ENCODE measurements at regions not wholly inside any gene's neighbourhood (a gene's known extent, or its start where the extent isn't known, plus 50 kb on each side); places are given as distances from the start of the nearest gene placed in this dataset.
A peak's percentile ranks its signal among the peaks of the same experiment; 100 is the strongest.
"Not testable (repeated sequence)": the region's sequence is repeated elsewhere in the genome, so short reads cannot be mapped to it uniquely, and the experiment has no call there.

DNA sequence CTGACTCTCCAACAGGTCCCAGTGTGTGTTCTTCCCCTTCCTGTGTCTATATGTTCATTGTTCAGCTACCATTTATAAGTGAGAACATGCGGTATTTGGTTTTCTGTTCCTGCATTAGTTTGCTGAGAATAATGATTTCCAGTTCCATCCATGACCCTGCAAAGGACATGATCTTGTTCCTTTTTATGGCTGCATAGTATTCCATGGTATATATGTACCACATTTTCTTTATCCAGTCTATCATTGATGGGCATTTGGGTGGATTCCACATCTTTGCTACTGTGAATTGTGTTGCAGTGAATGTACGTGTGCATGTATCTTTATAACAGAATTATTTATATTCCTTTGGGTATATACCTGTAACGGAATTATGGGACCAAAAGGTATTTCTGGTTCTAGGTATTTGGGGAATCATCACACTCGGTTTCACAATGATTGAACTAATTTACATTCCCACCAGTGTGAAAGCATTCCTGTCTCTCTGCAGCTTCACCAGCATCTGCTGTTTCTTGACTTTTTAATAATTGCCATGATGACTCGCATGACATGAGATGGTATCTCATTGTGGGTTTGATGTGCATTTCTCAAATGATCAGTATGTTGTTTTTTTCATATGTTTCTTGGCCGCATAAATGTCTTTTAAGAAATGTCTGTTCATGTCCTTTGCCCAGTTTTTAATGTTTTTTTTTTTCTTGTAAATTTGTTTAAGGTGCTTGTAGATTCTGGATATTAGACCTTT lies 60.2 kb downstream of the LSMEM1 start:
- no peak overlapping the region for H3K27ac ChIP-seq
- no peaks in the 10 kb centered on the region for H3K27me3 ChIP-seq
- H3K36me3 ChIP-seq = no peaks in the 10 kb centered on the region
- no peak for DNase-seq (ENCODE audit: low spot score in 2 of 2)
- 80% methylated on average over 6 of the region's 6 CpGs for WGBS
- no peaks in the 10 kb centered on the region for H3K4me1 ChIP-seq
- H3K9me3 ChIP-seq = no peaks in the 10 kb centered on the region
- no peak for TF ChIP-seq EP300 (IDR thresholded peaks at IDR 0.05)
- TF ChIP-seq, protein P1, sequence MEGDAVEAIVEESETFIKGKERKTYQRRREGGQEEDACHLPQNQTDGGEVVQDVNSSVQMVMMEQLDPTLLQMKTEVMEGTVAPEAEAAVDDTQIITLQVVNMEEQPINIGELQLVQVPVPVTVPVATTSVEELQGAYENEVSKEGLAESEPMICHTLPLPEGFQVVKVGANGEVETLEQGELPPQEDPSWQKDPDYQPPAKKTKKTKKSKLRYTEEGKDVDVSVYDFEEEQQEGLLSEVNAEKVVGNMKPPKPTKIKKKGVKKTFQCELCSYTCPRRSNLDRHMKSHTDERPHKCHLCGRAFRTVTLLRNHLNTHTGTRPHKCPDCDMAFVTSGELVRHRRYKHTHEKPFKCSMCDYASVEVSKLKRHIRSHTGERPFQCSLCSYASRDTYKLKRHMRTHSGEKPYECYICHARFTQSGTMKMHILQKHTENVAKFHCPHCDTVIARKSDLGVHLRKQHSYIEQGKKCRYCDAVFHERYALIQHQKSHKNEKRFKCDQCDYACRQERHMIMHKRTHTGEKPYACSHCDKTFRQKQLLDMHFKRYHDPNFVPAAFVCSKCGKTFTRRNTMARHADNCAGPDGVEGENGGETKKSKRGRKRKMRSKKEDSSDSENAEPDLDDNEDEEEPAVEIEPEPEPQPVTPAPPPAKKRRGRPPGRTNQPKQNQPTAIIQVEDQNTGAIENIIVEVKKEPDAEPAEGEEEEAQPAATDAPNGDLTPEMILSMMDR (IDR thresholded peaks at IDR 0.05) = no peak
- no peak for TF ChIP-seq POLR2A (IDR thresholded peaks at IDR 0.05)
- TF ChIP-seq POLR2AphosphoS5 (IDR thresholded peaks at IDR 0.05) = no peak
- no peak overlapping the region for H3K4me3 ChIP-seq

DNA sequence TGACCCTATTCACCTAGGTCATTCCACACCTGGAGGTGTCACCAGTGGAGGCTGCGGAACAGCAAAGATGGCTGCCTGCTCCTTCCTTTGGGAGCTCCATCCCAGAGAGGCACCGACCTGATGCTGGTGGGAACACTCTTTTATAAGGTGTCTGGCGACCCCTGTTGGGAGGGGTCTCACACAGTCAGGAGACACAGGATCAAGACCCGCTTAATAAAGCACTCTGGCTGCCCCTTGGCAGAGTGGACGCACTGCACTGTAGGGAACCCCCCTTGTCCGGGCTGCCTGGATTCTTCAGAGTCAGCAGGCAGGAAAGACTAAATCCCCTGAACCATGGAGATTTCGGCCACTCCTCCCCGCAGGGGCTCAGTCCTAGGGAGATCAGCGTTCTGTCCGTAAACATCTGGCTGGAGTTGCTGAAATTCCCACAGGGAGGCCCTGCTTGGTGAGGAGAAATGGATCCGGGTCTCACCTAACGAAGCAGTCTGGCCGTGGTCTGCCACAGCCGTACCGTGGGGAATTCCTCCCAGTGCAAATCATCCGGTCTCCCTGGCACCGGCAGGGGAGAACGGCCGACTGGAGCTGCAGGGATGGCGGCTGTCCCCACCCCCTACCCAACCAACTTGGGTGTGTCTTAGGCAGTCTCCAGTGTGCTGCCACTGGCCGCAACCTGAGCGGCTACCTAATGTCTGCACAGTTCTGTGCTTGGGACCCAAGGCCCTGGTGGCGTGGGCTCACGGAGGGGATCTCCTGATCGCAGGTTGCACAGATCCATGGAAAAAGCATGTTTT lies 66.1 kb downstream of the LSMEM1 start:
- H3K9me3 ChIP-seq = no peaks in the 10 kb centered on the region
- H3K27ac ChIP-seq = no peak overlapping the region
- TF ChIP-seq POLR2AphosphoS5 (IDR thresholded peaks at IDR 0.05) (no peak), EP300 (IDR thresholded peaks at IDR 0.05) (no peak), POLR2A (IDR thresholded peaks at IDR 0.05) (no peak)
- TF ChIP-seq, protein P1 (IDR thresholded peaks at IDR 0.05) = no peak
- no peak overlapping the region for H3K4me3 ChIP-seq
- no peak for DNase-seq (ENCODE audit: low spot score in 2 of 2)
- no peaks in the 10 kb centered on the region for H3K4me1 ChIP-seq
- H3K27me3 ChIP-seq = peaks cover 5% of the 10 kb centered on the region
- 94% methylated on average over 18 of the region's 25 CpGs for WGBS
- H3K36me3 ChIP-seq = no peaks in the 10 kb centered on the region

DNA sequence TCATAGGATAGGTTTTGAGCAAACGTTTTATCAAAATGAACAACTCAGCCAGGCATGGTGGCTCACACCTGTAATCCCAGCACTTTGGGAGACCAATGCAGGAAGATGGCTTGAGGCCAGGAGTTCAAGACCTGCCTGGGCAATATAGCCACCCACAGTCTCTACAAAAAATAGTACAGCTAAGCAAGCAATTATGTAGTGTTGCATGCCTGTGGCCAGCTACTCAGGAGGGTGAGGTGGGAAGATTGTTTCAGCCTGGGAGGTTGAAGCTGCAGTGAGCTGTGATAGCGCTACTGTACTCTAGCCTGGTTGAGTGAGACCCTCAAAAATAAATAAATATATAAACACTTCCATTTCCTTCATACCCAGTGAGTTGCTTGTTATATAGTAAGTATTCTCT lies 67.1 kb downstream of the LSMEM1 start:
- Histone ChIP-seq H3K36me3 (no peaks in the 10 kb centered on the region), H3K27me3 (peaks cover 5% of the 10 kb centered on the region), H3K9me3 (no peaks in the 10 kb centered on the region), H3K27ac (no peak overlapping the region), H3K4me3 (no peak overlapping the region), H3K4me1 (no peaks in the 10 kb centered on the region)
- WGBS = 82% methylated on average over 2 of the region's 2 CpGs
- TF ChIP-seq POLR2A (IDR thresholded peaks at IDR 0.05) (no peak), POLR2AphosphoS5 (IDR thresholded peaks at IDR 0.05) (no peak), EP300 (IDR thresholded peaks at IDR 0.05) (no peak)
- TF ChIP-seq, protein P1 (IDR thresholded peaks at IDR 0.05) = no peak
- no peak for DNase-seq (ENCODE audit: low spot score in 2 of 2)

DNA sequence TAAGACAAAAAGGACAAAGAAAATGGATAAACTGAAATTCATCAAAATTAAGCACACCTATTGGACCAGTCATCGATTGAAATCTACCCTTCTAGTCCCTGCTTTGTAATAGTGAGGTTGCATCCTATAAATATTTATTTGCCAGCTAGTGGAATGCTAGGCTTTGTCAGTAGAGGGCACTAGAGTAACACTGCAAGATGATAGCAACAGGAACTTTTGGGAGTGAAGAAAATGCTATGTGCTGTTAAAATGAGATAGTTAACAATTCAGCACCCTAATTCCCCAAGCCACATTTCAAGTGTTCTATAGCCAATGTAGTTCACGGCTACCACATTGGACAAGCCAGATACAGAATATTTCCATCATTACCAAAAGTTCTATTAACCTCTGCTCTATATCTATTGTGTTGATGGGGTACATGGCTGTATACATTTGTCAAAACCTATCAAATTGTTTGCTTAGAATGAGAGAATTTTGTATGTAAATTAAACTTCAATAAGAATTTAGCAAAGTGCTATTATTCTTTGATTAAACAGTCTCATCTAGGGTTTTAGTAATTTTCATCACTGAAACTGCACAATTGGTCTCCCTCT lies 69.8 kb downstream of the LSMEM1 start:
- no peak overlapping the region for H3K27ac ChIP-seq
- H3K4me3 ChIP-seq = no peak overlapping the region
- no peaks in the 10 kb centered on the region for H3K36me3 ChIP-seq
- WGBS = 12% methylated on average over 2 of the region's 2 CpGs
- DNase-seq (ENCODE audit: low spot score in 2 of 2) = no peak
- no peaks in the 10 kb centered on the region for H3K9me3 ChIP-seq
- TF ChIP-seq, protein P1 (IDR thresholded peaks at IDR 0.05) = peak; percentile 78 to 91
- TF ChIP-seq POLR2A (IDR thresholded peaks at IDR 0.05) = no peak
- no peaks in the 10 kb centered on the region for H3K4me1 ChIP-seq
- H3K27me3 ChIP-seq = peaks cover 5% of the 10 kb centered on the region

- WGBS = 94% methylated on average over 22 of the region's 30 CpGs
- H3K9me3 ChIP-seq; DNase-seq (ENCODE audit: low spot score in 2 of 2); H3K27ac ChIP-seq; H3K4me3 ChIP-seq; H3K27me3 ChIP-seq; H3K36me3 ChIP-seq; H3K4me1 ChIP-seq: not testable (repeated sequence)
Measured at GRCh38 chr7:112551521-112551920, 70.7 kb downstream of the LSMEM1 start.

All from suprapubic skin (tissue), 4 donors.